ENCODE measurements at regions not wholly inside any gene's neighbourhood (a gene's known extent, or its start where the extent isn't known, plus 50 kb on each side); places are given as distances from the start of the nearest gene placed in this dataset.
A peak's percentile ranks its signal among the peaks of the same experiment; 100 is the strongest.

DNA sequence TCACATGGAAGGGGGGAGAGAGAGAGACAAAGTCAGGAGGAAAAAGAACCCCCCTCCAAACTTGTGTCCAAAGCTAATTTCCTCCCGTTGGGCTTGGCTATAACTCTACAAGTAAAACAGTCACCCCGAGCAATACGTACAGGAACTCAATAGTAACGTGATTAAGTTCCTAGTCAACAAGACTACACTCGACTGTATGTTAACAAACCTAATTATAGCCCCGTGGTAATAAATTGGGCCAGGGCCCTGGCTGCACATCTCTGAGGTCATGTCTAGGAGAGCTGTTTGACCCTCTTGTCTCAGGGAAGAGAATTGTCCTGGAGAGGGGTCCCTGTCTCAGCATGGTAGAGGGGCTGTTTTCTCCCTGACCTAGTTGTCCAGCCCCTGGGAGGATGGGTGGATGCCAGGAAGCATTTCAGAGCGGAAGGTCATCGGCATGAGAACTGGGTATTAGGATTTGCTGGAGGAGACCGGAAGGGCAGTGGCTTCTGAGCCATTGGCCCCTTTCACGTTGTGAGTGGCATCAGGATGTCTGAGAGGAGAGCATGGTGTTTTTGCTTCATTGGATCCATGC is 60.2 kb upstream of the COMTD1 start:
- no peak for DNase-seq (ENCODE audit: low read depth)
- H3K4me3 ChIP-seq (ENCODE audit: low read depth, low read length): peak overlapping the region; percentile 66
- TF ChIP-seq, protein P1, sequence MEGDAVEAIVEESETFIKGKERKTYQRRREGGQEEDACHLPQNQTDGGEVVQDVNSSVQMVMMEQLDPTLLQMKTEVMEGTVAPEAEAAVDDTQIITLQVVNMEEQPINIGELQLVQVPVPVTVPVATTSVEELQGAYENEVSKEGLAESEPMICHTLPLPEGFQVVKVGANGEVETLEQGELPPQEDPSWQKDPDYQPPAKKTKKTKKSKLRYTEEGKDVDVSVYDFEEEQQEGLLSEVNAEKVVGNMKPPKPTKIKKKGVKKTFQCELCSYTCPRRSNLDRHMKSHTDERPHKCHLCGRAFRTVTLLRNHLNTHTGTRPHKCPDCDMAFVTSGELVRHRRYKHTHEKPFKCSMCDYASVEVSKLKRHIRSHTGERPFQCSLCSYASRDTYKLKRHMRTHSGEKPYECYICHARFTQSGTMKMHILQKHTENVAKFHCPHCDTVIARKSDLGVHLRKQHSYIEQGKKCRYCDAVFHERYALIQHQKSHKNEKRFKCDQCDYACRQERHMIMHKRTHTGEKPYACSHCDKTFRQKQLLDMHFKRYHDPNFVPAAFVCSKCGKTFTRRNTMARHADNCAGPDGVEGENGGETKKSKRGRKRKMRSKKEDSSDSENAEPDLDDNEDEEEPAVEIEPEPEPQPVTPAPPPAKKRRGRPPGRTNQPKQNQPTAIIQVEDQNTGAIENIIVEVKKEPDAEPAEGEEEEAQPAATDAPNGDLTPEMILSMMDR (conservative IDR thresholded peaks at IDR 0.05; ENCODE audit: low read depth, low read length): no peak

DNA sequence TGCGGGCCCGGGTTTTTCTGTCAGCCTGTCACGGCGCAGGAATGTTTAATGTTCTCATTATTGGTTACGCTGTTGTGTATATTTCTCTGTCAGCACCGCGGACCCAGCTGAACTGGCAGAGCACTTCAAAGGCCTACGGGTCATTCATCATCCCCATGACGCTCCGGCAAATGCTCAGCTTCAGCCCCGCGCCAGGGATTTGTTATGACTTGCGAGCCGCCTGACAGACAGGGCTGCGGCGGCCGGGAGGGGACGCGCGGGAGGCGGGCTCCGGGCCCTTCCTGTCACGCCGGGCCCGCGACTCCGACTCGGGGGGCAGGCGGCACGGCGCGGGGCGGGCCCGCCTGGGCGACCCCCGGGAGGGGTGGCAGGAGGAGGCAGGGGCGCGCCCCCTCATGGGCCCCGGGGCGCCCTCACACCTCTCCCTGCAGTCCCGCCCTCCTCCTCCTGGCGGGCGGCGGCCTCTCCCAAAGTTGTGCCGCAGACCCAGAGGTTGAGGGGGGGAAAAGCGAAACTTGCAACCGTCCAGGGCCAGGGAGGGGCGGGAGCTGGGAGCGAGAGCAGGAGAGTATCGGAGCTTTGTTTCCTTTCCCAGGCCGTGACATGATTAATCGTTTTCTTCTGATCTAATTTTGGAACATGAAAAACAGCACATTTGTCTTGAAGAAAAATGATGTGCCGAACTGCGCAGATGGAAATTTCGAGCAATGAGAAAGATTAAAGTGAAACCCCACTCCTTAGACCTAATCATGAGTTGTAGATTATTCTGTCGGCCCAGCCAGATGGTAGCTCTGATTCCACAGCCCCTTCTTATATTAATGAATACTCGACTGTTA is 59.3 kb upstream of the COMTD1 start:
- TF ChIP-seq, protein P1 (conservative IDR thresholded peaks at IDR 0.05; ENCODE audit: low read depth, low read length): peak; percentile 27
- DNase-seq (ENCODE audit: low read depth): peak; percentile 88
- H3K4me3 ChIP-seq (ENCODE audit: low read depth, low read length): peak overlapping the region; percentile 66

DNA sequence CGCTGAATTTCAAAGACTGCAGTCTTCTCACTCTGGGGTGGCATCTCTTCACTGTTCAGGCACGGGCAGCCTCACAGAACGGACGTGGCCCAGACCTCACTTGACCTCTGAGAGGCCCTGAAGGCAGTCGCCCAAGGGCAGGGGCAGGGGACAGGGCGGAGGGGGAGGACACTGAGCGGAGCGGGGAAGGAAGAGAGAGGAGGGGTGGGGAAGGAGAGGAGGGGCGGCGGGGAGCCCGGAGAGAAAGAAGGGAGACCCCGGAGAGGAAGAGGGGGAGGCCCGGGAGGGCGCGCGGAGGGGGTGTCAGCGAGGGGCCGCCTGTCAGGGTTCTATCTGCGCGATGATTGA is 58.7 kb upstream of the COMTD1 start:
- TF ChIP-seq, protein P1 (conservative IDR thresholded peaks at IDR 0.05; ENCODE audit: low read depth, low read length): no peak
- no peak for DNase-seq (ENCODE audit: low read depth)
- H3K4me3 ChIP-seq (ENCODE audit: low read depth, low read length): peak overlapping the region; percentile 66

DNA sequence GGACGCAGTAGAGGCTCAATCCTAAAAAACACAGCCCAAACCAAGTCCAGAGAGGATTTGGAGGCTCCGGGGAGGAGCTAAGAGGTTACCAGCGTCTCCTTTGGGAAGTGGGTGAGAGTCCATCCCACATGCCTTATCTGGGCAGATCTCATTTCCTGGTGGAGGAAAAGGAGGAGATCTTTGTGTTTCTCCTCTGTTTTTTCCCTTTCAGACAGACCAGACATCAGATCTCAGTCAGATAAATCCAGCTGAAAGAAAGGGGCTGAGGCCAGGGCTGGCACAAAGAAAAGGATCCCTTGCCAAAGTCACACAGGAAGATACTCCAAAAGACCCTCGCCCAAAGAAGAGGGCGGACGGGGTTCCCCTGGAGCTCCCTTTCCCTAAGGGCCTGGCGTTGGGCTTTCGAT is 58.3 kb upstream of the COMTD1 start:
- TF ChIP-seq, protein P1 (conservative IDR thresholded peaks at IDR 0.05; ENCODE audit: low read depth, low read length): no peak
- DNase-seq (ENCODE audit: low read depth): no peak
- no peak overlapping the region for H3K4me3 ChIP-seq (ENCODE audit: low read depth, low read length)

DNA sequence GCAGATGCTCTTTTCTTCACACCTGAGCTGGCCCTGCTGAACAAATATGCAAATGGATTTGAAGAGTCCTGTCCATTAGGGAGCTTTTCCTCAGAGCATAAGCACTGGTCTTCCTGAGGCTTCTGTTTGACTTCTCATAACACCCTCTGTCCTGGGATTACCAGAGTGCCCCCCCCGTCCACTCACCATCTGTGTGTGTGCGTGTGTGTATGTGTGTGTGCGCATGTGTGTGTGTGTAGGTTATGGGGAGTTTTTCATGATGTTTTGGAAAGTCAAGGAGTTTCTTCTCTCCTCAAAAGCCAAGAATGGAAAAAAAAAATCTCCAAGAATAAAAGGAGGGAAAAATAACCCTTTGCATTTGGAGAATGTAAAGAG is 57.7 kb upstream of the COMTD1 start:
- no peak for DNase-seq (ENCODE audit: low read depth)
- no peak overlapping the region for H3K4me3 ChIP-seq (ENCODE audit: low read depth, low read length)
- TF ChIP-seq, protein P1 (conservative IDR thresholded peaks at IDR 0.05; ENCODE audit: low read depth, low read length): no peak

DNA sequence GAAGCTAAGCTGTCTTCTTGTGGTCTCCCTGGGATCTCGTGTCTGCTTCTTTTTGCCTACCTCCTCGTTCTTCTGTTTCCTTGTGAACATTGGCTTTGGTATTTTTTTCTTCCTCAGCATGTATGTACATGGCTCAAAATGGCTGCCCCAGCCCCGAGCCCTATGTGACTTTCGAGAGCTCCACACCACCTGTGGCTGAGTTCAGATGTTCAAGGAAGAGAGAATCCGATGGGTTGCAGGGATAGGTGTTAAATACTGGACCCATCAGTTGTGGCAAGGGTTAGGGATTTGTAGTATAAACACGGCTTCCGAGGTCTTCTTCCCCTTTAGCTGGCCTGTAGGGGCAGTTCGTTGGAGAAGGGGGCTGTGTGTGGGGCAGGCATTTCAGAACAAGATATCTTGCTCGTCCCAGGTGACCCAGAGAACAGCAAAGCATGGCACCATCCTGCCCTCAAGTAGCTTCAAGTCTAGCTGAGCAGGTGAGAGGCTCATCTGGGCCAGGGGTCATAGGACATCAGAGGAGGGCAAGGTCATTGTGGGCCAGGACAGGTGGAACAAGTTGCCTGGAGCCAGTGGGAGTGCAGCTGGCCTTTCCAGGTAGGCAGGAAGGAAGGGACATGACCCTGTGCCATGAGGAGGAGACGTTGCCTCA is 57.2 kb upstream of the COMTD1 start:
- H3K4me3 ChIP-seq (ENCODE audit: low read depth, low read length): no peak overlapping the region
- TF ChIP-seq, protein P1 (conservative IDR thresholded peaks at IDR 0.05; ENCODE audit: low read depth, low read length): no peak
- DNase-seq (ENCODE audit: low read depth): no peak
